BLaER1 (cell line): ENCODE measurements at regions not wholly inside any gene's neighbourhood (a gene's known extent, or its start where the extent isn't known, plus 50 kb on each side); places are given as distances from the start of the nearest gene placed in this dataset.
"Not testable (repeated sequence)": the region's sequence is repeated elsewhere in the genome, so short reads cannot be mapped to it uniquely, and the experiment has no call there.

Source experiments
- H3K27ac ChIP-seq: shearing (Covaris generic); formaldehyde crosslinking; 2 replicates; pipeline ENCODE4 v1.8.1; 2022
- H3K27me3 ChIP-seq: shearing (Covaris generic); formaldehyde crosslinking; 2 replicates; pipeline ENCODE4 v1.8.1; 2022
- H3K36me3 ChIP-seq: shearing (Covaris generic); formaldehyde crosslinking; 2 replicates; pipeline ENCODE4 v1.8.1; 2022
- H3K4me1 ChIP-seq: shearing (Covaris generic); formaldehyde crosslinking; 2 replicates; pipeline ENCODE4 v1.8.1; 2022
- H3K4me2 ChIP-seq: shearing (Covaris generic); formaldehyde crosslinking; 2 replicates; pipeline ENCODE4 v1.8.1; 2022
- H3K4me3 ChIP-seq: shearing (Covaris generic); formaldehyde crosslinking; 2 replicates; pipeline ENCODE4 v1.8.1; 2022
- H3K9ac ChIP-seq: shearing (Covaris generic); formaldehyde crosslinking; 2 replicates; pipeline ENCODE4 v1.8.1; 2022
- H3K9me3 ChIP-seq: shearing (Covaris generic); formaldehyde crosslinking; 2 replicates; pipeline ENCODE4 v1.8.1; 2022
- H4K20me1 ChIP-seq: shearing (Covaris generic); formaldehyde crosslinking; 2 replicates; pipeline ENCODE4 v1.8.1; 2022
- Cebpa-rat ChIP-seq: shearing (Covaris generic); IDR thresholded peaks from 2 replicates; pipeline ENCODE4 v1.8.1; 2022

DNA sequence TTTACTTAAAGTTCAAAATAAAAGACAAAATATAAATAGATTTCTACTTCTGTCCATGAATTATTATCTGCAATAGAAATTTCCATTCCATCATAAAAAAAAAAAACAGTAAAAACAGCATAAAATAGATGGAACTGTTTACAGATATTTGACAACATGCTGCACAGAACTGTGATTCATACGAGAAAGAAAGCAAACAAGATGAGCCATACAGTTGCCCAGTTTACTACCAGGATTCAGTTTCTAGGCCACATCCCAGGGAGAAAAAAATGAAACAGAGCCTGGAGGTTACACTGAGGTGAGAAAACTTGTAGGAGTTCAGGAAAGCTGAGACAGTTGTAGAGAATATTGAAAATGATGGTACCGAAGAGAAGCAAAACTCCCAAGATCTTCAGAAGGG is 1426.9 kb upstream of the ACVR2A start:
- H4K20me1 ChIP-seq: no peaks in the 10 kb centered on the region
- H3K4me2 ChIP-seq: no peak overlapping the region
- no peaks in the 10 kb centered on the region for H3K9me3 ChIP-seq
- H3K27me3 ChIP-seq: no peaks in the 10 kb centered on the region
- H3K4me1 ChIP-seq: no peaks in the 10 kb centered on the region
- H3K27ac ChIP-seq: no peak overlapping the region
- TF ChIP-seq Cebpa-rat: no peak
- H3K36me3 ChIP-seq: no peaks in the 10 kb centered on the region
- H3K4me3 ChIP-seq: no peak overlapping the region
- H3K9ac ChIP-seq: no peak overlapping the region

DNA sequence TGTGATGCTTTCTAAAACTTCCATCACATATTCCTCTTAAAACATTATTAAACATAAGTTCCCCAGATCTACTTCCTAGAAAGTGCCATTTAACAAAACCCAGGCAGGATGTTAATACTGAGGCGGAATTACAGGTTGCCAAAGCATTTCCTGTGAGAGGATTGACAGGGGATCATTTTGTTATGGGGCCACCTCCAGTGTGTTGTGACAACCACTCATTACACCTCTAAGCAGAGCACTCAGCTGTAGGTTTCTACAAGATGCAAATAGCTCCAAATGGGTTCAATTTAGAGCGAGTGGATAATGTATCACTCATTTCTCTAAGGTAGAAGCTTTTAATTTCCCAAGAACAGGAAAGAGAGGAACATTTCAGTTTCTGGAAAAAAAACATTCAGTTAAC is 1429.5 kb upstream of the ACVR2A start:
- H3K4me1 ChIP-seq: no peaks in the 10 kb centered on the region
- no peak overlapping the region for H3K9ac ChIP-seq
- H3K36me3 ChIP-seq: no peaks in the 10 kb centered on the region
- no peaks in the 10 kb centered on the region for H4K20me1 ChIP-seq
- H3K27ac ChIP-seq: no peak overlapping the region
- no peaks in the 10 kb centered on the region for H3K27me3 ChIP-seq
- H3K9me3 ChIP-seq: no peaks in the 10 kb centered on the region
- H3K4me3 ChIP-seq: no peak overlapping the region
- no peak overlapping the region for H3K4me2 ChIP-seq
- no peak for TF ChIP-seq Cebpa-rat

DNA sequence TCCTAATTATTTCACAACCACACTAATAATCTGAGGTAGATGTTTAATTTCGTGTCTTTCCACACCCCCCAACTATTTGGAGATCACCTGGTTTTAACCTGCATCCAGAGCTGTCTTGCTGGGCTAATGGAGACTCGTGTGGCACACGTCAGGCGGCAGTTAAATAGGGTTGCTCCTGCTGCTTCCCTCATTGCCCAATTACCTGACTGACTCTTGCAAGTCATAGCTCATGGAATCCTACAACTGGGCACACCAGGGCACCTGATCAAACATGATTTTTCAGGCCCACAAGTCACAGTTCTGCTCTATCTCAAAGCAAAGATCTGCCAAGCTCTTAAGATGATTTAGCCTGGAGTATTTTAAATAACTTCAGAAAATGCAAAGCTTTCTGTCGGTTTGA is 1430.4 kb upstream of the ACVR2A start:
- Histone ChIP-seq H3K9me3 (no peaks in the 10 kb centered on the region), H3K36me3 (no peaks in the 10 kb centered on the region), H3K9ac (no peak overlapping the region), H3K4me1 (no peaks in the 10 kb centered on the region), H3K4me2 (no peak overlapping the region), H4K20me1 (no peaks in the 10 kb centered on the region), H3K27ac (no peak overlapping the region), H3K4me3 (no peak overlapping the region), H3K27me3 (no peaks in the 10 kb centered on the region)
- TF ChIP-seq Cebpa-rat: no peak

DNA sequence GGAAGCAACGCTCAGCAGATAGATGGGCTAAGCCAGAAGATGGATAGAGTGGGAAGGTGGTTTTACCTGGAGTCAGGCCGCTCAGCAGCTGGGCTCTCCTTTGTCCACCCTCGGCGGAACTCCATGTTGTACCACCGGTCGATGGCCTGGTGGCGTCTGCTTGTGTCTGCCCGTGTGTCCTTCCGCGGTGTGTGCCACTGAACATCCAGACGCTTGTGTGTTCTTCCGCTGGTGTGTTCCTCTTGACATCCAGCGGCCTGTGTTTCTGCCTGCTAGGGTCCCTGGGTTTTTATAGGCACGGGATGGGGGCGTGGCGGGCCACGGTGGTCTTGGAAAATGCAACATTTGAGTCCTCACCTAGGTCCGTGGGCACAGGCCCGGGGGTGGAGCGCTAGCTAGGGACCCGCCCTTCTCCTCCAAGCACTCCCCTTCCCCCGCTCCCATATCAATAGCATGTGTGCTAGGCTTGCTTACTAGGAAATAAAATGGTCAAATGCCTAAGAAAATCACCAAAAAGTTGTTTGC is 1431.7 kb upstream of the ACVR2A start:
- Histone ChIP-seq H3K36me3 (no peaks in the 10 kb centered on the region), H3K9ac (no peak overlapping the region), H3K27ac (no peak overlapping the region), H3K4me3 (no peak overlapping the region), H3K4me1 (no peaks in the 10 kb centered on the region), H3K27me3 (no peaks in the 10 kb centered on the region), H3K9me3 (no peaks in the 10 kb centered on the region), H4K20me1 (no peaks in the 10 kb centered on the region), H3K4me2 (no peak overlapping the region)
- TF ChIP-seq Cebpa-rat: no peak

GRCh38 chr2:146412625-146413024 is 1432.2 kb upstream of the ACVR2A start:
- Histone ChIP-seq H4K20me1 (no peaks in the 10 kb centered on the region), H3K4me3 (no peak overlapping the region), H3K9me3 (no peaks in the 10 kb centered on the region), H3K4me1 (no peaks in the 10 kb centered on the region), H3K27ac (no peak overlapping the region), H3K36me3 (no peaks in the 10 kb centered on the region), H3K27me3 (no peaks in the 10 kb centered on the region), H3K4me2 (no peak overlapping the region), H3K9ac (no peak overlapping the region)
- no peak for TF ChIP-seq Cebpa-rat

DNA sequence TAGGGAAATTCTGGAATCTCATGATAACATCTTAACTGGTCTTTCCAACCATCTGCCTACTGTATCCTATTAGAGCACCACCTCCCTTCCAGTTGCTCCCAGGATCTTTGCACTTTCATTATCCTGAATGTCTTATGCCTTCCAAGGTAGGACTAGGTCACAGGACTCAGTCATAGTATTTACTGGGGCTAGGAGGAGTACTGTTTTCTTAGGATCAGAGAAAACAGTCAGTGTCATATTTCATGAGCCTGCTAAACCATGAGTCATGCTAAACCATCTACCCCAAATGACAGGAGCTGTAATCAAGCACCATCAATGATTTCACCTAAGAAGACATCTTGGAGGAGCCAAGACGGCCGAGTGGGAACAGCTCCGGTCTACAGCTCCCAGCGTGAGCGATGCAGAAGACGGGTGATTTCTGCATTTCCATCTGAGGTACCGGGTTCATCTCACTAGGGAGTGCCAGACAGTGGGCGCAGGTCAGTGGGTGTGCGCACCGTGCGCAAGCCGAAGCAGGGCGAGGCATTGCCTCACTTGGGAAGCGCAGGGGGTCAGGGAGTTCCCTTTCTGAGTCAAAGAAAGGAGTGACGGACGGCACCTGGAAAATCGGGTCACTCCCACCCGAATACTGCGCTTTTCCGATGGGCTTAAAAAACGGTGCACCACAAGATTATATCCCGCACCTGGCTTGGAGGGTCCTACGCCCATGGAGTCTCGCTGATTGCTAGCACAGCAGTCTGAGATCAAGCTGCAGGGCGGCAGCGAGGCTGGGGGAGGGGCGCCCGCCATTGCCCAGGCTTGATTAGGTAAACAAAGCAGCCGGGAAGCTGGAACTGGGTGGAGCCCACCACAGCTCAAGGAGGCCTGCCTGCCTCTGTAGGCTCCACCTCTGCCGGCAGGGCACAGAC is 1439.2 kb upstream of the ACVR2A start:
- H4K20me1 ChIP-seq, H3K27me3 ChIP-seq, H3K4me2 ChIP-seq, H3K4me1 ChIP-seq, H3K9ac ChIP-seq, H3K4me3 ChIP-seq, H3K27ac ChIP-seq, H3K36me3 ChIP-seq: not testable (repeated sequence)
- peaks cover 15% of the 10 kb centered on the region for H3K9me3 ChIP-seq

DNA sequence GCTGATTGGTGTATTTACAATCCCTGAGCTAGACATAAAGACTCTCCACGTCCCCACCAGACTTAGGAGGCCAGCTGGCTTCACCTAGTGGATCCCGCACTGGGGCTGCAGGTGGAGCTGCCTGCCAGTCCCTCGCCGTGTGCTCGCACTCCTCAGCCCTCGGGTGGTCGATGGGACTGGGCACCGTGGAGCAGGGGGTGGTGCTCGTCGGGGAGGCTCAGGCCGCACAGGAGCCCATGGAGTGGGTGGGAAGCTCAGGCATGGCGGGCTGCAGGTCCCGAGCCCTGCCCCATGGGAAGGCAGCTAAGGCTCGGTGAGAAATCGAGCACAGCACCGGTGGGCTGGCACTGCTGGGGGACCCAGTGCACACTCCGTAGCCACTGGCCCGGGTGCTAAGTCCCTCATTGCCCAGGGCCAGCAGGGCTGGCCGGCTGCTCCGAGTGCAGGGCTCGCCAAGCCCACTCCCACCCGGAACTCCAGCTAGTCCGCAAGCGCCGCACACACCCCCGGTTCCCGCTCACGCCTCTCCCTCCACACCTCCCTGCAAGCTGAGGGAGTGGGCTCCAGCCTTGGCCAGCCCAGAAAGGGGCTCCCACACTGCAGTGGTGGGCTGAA is 1441.2 kb upstream of the ACVR2A start:
- H3K4me2 ChIP-seq, H3K27ac ChIP-seq, H3K36me3 ChIP-seq, H3K4me3 ChIP-seq, H4K20me1 ChIP-seq, H3K27me3 ChIP-seq, H3K4me1 ChIP-seq, H3K9ac ChIP-seq: not testable (repeated sequence)
- H3K9me3 ChIP-seq: peaks cover 15% of the 10 kb centered on the region

- H3K4me3 ChIP-seq: no peak overlapping the region
Measured at GRCh38 chr2:146392631-146393030, 1452.2 kb upstream of the ACVR2A start.

GRCh38 chr2:146392186-146392585 is 1452.6 kb upstream of the ACVR2A start:
- H3K27me3 ChIP-seq: no peaks in the 10 kb centered on the region

More at GRCh38 chr2:146392631-146393030, 1452.2 kb upstream of the ACVR2A start:
- H3K36me3 ChIP-seq: no peaks in the 10 kb centered on the region
- H3K9me3 ChIP-seq: no peaks in the 10 kb centered on the region
- H3K4me1 ChIP-seq: peaks cover 14% of the 10 kb centered on the region
- H4K20me1 ChIP-seq: no peaks in the 10 kb centered on the region
- peak overlapping the region; percentile 54 for H3K4me2 ChIP-seq
- H3K27me3 ChIP-seq: no peaks in the 10 kb centered on the region
- H3K9ac ChIP-seq: no peak overlapping the region
- no peak for TF ChIP-seq Cebpa-rat
- no peak overlapping the region for H3K27ac ChIP-seq

DNA sequence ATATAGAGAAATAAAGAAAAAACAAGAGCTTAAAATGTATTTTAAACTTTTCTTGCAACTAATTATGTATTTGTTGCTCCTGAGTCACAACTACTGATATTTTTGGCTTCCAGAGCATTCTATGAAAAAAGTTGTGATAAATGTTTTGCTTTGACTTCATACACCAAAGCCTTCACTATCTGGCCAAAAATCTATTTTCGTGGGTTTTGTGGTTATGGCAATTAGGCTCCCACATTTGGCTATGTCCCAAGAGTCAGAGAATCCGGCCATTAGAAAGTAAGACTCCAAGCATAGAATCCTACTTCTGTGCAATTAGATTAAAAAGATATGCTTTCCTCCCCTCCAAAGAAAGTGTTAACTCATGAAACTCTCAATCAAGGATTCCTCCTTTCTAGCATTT is 1456.1 kb upstream of the ACVR2A start:
- Histone ChIP-seq H3K27me3 (no peaks in the 10 kb centered on the region), H3K4me2 (no peak overlapping the region), H3K27ac (no peak overlapping the region), H3K9ac (no peak overlapping the region), H4K20me1 (no peaks in the 10 kb centered on the region), H3K4me1 (peaks cover 17% of the 10 kb centered on the region), H3K9me3 (no peaks in the 10 kb centered on the region), H3K36me3 (no peaks in the 10 kb centered on the region), H3K4me3 (no peak overlapping the region)
- TF ChIP-seq Cebpa-rat: no peak

More at GRCh38 chr2:146392186-146392585, 1452.6 kb upstream of the ACVR2A start:
- Histone ChIP-seq H3K4me3 (no peak overlapping the region), H3K4me1 (peaks cover 14% of the 10 kb centered on the region), H3K9ac (no peak overlapping the region), H3K9me3 (no peaks in the 10 kb centered on the region), H3K36me3 (no peaks in the 10 kb centered on the region), H4K20me1 (no peaks in the 10 kb centered on the region), H3K4me2 (peak overlapping the region; percentile 54), H3K27ac (no peak overlapping the region)
- no peak for TF ChIP-seq Cebpa-rat
